T-helper 1 cell (primary cell): ENCODE measurements at regions not wholly inside any gene's neighbourhood (a gene's known extent, or its start where the extent isn't known, plus 50 kb on each side); places are given as distances from the start of the nearest gene placed in this dataset.

Experiments
- DNase-seq, 5 donors: peaks; one replicate each; pipeline ENCODE4 v3.0.0-alpha.2; 2012 to 2020

DNA sequence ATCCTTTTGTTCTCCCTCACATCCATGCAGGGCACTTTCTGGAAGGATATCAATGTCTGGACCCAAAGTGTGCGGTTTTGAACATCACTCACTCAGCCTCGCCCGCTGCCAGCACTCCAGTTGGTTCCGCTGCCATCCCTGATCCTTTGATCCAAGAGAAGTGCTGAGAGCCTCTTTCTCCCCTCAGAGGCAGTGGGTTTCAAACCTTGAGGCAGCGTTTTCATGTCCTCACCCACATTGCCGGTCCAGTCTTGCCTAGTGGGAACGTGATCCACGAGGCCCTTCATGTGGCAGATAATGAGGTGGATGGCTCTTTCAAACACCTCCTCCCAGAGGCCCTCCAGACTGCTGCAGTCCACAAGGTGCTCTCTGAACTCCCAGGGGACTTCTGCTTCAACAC is 122.2 kb downstream of the ACTL8 start:
- DNase-seq = no peak

DNA sequence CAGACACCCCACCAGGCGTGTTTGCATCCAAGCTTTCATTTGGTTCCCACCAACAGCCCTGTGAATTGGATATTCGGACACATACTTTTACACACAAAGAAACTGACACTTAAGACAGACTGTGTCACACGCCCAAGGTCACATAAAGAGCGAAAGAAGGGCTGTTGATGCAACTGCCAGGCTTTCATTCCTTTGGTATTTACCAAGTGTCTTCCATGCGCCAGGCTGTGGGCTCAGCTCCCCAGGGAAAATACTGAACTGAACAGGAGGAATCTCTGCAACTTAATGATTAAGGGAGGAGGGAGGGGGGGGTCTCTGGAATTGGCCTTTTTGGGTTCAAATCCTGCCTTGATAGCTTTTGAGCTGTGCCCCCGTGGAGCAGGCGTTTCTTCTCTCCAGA is 122.8 kb downstream of the ACTL8 start:
- DNase-seq = no peak

DNA sequence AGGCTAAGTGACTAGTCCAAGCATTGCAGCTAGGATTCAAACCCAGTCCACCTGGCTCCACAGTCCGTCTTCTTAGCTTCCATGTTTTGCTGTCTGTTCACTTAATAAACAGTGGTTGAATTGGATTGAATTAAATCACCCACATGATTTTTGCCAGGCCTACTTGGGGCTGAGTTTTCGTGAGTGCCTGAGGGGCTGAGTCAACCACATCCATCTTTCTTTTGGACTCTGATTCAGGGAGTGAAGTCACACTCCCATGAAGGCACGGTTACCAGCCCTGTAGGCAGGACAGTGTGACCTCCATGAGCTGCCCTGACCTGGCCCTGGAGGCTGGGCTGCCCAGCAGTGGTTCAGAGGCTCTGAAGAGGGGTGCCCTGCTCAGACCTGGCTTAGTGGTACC is 123.7 kb downstream of the ACTL8 start:
- no peak for DNase-seq

DNA sequence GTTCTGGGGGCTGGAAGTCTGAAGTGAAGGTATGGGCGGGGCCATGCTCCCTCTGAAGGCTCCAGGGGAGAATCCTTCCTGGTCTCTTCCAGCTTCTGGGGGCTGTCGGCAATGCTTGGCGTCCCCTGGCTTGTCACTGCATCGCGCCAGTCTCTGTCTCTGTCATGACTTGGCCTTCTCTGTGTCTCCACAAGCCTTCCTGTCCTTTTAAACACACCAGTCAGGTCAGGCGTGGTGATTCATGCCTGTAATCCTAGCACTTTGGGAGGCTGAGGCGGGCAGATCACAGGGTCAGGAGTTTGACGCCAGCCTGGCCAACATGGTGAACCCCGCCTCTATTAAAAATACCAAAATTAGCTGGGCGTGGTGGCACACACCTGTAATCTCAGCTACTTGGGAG is 125.3 kb downstream of the ACTL8 start:
- no peak for DNase-seq

DNA sequence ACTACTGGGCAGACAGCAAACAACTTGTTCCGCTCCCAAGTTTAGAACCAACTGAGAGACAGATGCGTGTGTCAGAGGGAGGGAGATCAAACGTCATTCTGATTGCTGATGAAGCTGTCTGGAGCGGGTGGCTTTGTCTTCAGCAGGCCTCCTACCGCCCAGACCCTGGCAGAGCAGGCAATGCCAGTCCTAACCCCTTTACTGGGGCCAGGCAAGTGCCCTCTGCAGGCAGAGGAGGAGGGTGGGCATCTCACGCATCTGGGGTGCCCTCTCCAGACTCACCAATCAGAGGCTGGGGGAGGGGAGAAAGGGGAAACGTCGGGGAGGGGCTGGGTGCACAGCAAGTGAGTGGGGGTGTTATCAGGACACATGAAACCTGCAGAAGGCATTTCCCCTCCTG is 126.6 kb downstream of the ACTL8 start:
- DNase-seq = no peak

DNA sequence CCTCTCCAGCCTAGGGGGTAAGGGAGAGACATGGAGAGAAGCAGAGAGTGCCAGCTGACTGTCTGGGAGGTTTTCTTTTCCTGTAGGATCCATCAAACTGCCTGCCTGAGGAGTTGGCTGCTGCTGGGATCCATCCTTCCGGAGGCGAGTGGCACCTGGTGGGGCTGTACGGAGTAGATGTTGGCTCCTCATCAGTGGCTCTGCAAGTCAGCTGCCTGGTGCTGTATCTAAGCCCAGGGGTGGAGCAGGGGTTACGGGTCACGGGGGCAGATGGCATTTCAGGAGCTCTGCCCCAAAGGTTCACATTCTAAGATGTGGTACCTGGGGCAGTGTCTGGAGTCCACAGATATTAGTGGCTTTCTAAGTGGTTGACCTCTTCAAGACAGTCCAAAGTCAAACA is 128.0 kb downstream of the ACTL8 start:
- no peak for DNase-seq

DNA sequence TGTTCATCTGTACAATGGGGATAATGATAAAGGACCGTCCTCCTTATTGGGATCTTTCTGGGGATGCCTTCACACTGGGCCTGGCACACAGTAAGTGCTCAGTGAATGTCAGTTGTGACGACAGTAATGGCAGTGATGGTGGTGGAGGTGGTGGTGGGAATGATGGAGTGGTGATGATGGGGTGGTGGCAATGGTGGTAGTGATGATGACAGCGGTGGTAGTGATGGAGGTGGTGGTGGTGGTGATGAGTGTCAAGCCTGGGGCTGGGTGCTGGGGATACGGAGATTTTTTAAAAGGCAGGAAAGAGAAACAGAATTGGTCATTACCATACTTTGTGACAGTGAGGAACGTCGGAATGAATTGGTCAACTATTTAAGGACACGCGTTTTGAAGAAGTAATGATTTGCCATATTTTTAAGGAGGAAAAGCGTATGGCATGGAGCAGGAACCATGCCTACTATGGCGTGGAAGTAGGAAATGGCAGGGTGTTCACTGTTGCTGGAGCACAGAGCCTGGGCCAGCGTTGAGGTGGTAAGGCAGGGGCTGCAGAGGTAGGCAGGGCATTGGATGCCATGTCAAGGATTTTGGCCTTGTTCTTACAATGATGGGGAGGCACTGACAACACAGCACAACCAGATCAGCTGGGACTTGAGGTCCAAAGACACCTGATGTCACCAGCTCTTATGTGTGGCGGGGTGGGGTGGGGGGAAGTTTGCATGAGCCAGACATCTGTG is 128.7 kb downstream of the ACTL8 start:
- DNase-seq = no peak

DNA sequence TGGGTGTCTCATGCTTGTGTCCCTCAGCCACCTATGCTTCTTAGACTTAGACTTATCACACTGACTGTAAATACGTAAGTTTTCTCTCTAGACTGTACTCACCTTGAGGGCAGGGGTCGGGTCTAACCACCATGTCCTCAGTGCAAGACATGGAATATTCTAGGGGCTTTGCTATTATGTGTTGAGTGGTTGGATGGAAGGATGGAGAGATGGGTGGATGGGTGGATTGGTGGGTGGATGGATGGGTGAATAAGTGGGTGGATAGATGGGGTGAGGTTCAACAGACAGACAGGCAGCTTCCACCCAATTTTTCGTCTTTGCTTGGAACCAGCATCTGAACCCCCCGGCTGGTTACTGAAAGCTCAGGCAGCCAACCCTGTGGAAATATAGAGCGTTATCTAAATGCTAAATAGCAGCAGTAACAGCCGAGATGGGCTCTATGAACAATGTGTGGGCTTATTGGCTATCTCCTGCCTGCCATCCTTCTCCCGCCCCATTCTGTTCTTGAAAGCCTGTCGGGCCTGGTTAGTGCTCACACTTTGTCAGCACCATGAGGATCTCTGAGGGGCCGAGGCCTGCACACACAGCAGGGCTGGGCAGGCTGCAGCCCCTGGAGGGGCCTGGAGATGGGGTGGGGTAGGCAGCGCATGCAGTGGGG is 130.7 kb downstream of the ACTL8 start:
- DNase-seq = no peak

DNA sequence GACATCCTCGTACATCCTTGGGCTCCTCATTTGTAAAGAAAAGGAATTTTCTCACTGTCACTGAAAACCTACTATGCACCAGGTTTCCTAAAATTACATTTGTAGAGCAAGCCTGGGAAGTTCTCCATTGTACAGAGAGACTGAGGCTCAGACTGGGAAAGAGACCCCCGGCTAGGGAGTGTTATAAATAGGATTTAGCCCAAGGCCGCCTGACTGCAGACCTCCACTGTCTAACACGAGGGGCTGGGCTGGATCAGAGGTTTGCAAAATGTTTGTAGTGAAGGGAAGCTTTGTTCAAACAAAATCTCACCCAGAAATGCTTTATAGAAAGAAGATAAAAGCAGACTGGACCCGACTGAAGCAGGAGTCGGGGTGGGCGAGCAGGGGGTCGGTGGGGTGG is 131.3 kb downstream of the ACTL8 start:
- DNase-seq = no peak

DNA sequence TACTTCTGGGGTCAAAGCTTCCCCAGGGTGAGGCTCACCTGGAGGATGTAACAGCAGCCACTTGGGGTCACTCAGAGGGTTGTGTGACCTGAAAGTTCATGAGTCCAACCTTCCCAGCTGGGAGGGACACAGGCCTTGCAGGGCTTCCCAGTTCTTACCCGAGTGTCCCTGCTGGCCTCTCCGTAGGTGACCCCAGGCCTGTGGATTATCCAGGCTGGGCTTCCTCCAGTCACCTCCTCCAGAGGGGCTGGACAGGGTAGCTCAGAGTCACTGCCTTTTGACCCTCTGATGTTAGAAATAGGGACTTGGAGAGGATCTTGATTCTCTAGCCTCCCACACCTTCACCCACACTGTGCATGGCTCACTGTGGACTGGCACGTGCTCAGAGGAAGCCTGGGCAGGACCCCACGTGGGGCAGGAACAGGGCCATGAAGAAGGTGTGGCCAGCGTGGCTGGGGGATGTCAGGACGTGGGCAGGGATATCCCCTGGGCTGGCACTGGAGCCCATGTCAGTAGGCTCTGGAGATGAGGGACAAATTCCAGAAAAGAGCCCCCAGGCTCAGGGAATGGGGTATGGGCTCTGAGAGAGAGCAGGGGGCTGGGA is 131.8 kb downstream of the ACTL8 start:
- DNase-seq = no peak

DNA sequence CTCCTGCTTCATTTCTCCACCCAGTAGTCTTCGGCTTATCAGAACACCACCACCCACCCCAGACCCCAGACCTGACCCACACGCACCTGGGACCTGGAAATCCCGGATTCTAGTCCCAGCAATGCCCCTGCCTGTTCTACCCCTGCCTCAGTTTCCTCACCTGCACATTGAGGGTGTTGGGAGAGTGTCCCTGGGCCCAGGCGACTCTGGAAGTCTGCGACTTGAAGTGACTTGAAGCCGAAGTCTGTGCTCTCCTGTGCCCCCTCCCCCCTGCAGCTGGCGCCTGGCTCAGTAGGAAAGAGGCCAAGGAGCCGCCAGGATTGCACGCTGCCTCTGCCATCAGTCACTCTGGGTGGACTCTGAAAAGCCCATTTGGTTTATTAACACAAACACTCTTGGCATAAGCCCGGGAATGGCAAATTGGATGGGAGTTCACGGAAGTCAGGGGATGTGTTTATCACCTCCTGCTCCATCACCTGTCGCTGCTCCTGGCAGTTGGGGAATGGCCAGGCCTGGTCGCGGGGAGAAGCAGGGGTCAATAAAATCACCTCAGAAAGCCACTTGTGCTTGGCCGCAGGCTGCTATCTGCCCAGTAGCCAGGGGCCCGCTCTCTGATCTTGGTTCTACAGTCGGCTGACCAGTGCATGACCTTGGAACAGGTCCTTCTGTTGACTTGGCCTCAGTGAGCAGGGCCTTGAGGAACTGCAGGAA is 132.7 kb downstream of the ACTL8 start:
- no peak for DNase-seq

DNA sequence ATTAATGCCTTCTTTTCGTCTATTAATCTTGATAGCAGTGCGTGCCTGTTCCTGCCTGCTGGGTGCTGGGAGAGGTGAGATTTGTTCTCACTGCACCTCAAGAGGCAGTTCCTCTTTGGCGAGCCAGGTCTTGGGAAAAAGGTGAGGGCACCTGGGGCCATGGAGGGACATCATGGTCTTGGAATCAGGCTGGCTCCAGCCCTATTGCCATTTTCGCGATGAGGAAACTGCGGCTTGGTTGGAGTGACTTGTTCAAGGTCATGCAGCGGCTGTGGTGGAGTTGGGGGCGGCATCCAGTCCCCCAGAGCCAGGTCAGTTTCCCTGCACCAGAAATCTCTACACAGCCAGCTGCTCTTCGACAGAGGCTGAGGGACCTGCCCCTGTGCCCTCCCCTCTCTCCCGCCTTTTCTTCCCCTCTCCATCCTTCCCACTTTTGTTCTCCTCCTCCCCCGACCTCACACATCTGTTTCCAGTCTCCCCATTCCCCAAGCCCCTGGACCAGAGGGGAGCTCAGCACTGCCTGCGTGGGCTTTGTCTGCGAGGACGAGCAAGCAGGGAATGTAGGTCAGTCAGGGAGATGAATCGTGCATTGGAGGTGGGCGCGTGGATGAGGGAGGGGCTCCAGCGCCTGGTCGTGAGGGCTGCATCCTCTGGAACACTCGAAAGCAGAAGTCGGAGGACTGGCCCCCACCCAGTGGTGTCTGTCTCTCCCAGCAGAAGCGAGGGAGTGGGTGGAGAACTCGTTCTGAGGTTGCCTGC is 135.1 kb downstream of the ACTL8 start:
- no peak for DNase-seq

DNA sequence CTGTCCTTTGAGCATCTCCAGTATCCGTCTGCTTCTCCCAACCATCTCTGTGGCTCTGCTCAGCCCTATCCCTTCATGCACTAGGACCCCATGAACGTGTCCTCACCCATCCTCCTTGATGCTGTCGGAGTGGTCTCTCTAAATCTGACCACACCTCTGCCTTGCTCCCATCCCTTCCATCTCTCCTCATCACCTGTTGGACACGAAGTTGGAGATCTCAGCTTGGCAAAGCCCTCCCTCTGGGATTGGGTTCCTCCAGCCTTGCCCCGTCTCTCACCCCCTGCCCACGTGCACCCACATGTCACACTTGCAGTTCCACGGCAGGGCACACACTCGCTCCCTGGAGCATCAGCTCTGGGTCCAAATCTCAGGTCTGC is 135.7 kb downstream of the ACTL8 start:
- DNase-seq = no peak

DNA sequence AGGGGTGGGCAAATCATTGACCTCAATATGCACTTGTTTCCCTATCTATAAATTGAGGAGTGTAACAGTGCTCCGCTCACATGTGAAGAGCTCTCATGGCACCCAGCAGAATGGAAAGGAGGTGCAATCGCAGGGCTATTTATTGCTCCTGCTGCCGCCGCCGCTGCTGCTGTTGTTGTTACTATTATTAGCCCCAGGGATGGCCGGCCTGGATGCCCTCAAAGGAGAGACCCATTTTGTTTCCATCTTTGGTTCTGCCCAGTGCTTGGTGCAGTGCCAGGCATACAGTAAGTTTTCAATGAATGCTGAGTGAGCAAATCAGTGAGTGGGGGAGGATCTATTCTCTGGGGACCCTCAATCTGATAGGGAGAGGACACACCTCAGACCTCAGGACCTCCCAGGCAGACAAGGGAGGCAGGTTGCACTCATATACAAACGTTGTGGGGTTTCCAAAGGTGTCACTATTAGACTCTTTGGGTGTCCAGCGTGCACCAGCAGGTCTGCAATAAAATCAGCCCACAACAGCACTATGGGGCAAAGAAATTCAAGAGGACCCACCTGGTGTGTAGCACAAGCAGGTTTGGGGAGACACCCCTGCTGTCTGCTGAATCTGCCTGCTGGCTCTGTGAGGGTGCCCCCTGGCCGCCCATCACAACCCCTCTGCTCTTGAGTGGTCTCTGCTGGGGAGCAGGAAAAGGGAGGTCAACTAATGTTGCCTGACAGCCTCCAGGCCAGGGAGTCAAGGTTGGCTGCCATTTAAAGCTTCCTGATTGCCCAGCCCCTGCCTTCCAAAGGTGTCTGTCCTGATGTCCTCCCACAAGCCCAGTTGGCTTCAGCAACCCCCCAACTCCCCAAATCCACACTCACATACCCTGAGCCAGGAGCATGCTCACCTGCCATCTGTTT is 136.3 kb downstream of the ACTL8 start:
- no peak for DNase-seq

DNA sequence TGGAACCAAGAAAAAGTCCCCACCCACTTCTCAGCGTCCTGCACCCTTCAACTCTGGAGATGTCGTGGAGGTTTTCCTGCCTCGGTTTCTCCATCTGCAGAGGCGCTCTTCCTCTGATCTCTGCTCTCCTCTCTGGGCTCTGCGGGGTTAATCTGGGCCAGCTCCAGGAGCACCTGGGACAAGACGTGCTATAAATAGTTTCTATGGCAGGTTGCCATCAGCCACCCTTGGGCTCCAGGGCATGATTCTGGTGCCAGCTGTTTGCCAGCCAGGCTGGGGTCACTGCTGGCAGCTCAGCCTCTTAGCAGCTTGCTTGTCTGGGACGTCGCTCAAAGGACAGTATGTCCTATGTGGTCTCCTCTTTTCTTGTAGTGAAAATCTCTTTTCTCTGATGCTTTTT is 137.1 kb downstream of the ACTL8 start:
- DNase-seq = no peak

DNA sequence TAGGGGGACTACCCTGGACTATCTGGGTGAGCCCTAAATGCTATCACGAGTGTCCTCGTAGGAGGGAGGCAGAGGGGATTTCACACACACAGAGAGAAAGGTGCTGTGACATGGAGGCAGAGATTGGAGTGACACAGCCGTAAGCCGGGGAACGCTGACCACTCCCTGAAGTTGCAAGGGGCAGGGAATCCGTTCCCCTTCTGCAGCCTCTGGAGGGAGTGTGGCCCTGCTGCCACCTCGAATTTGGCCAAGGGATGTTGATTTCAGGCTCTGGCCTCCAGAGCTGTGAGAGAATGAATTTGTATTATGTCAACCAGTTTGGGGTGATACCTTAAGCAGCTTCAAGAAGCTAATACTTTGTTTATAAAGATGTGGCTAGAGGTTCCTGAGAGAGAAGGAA is 137.7 kb downstream of the ACTL8 start:
- no peak for DNase-seq

DNA sequence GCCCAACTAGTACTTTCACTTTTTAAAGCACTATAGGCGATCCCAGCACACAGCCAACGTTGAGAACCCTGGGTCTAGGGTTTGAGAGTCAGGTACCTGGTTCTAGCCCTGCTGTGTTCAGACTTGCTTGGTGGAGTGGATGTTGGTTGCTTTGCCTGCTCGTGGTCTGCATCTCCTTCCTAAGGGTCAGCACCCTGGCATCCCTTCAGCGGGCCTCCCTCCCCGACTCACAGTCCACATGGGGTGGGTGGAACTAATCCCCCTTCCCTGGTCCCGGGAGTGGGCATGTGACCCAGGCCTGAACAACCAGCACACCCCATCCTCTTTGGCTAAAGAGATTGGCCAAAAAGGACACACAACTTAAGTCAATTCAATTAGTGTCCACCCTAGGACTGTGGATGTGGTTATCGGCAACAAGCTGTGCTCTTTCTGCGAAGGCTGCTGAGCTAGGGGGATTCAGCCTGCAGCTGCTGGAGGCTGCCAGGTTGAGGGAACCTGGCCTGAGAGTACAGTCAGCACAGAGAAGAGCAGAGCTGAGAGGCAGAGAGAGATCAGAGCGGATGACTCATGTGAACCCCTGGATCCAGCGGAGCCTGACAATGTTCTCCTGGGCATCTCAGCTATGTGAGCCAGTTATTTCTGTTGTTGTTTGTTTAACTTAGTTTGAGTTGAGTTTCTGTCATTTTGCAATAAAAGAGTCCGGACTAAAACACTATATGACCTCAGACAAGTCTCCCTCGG is 138.9 kb downstream of the ACTL8 start:
- no peak for DNase-seq

DNA sequence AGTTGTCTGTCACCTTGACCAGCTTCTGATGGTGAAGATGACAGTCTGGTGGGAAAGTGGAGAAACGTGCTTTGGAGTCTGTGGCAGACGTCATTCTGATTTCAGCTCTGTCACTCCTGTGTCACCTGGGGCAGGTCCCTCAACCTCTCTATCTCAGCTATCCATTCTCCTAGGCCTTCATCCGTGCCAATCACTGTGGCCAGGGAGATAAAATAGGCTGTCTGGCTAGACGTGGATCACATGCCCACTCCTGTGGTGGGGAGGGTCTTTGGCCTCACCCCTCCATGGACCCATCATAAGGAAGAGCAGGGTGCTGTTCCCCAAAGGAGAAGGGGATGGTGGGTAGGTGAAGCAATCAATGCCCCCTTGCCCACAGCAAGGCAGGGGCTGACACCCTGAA is 140.3 kb downstream of the ACTL8 start:
- no peak for DNase-seq

DNA sequence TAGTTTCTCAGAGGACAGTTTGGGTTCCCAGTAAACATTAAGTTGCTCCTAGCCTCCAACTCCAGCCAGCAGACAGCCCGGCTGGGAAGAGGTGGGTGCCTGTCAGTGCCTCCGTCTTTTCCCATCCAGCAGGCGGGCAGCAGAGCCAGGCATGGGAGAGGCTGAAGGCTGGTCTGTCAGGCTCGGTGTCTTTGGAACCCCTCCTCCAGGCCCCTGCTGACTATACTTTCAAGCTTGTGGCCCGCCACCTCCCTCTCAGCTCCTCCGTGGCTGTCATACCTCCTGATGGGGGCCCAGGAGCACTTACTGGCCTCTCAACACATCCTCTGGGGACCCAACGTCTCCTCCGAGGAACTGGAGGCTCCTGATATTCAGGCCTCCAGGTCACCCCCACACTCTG is 140.9 kb downstream of the ACTL8 start:
- DNase-seq = no peak

DNA sequence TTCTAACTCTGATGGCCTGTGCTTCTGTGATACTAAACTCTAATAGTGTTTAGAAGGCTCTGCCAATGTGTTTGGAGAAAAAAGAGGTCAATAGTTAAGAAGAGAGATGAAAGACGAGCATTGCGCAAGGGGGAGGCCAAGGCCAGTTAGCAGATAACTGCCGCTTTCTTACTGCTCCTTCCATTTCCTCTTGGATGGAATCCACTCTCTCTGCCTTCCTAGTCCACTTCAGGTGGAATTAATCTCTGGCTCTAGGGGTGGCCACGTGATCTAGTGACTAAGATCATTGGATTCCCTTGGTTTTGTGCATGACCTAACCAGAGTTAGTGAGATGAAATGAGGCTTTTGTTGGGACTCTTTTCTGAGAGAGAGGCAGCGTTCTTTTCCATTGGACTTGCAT is 148.3 kb downstream of the ACTL8 start:
- no peak for DNase-seq

DNA sequence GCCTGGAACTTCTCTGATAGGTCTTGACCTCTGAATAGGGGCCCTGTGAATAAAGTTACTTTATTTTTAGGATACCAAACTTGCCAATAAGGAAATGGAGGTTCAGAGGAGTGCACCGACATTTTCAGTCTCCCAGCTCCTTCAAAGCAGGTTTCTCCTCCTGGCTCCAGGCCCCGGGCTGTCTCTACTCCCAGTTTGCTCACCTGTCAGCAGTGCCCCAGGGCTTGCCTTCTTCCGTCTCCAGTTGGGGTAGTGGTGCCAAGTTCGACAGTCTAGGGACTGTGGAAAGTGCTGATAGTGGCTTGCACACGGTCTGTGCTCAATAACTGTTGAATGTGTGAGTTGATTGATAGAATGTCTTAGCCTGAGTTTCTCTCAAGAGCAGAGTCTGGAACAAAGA is 149.2 kb downstream of the ACTL8 start:
- no peak for DNase-seq
